ENCODE measurements at regions not wholly inside any gene's neighbourhood (a gene's known extent, or its start where the extent isn't known, plus 50 kb on each side); places are given as distances from the start of the nearest gene placed in this dataset.

DNA sequence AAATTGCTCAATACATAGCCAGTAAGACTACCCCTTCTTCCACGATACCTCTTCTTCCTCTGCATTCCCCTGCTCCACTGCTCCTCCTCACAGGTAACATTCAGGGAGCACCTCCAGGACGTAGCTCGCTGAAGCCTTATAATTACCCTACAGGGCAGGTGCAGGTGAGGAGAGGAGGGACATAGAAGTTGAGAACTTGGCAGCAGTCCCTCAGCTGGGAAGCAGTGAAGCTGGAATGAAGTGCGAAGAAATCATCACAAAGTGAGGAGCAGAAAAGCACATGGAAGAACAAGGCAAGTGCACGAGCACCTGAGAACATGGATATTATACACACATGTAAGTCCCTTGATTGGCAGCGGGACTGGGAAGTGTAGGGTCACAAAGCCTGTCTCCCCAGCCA, 118.2 kb downstream of the HSD17B3 start:
- DNase-seq: no peak

DNA sequence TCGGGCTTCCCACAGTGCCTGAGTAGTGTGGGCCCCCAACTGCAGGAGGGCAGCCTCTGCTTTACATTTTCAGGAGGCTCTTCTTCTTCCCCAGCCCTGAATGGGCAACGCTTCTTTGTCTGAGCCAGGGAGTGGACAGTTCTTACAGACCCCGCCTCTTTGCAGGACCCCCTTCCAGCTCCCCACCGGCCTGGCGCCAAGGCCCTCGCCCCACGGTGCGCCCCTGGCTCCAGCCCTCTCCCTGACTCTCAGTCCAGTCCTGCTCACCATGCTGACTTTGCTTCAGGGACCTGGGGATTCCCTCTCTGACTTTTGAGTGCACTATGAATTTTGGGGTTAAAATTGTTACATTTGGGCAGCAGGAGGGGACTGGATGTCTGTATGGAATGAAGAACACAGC, 123.8 kb downstream of the HSD17B3 start:
- DNase-seq: no peak

DNA sequence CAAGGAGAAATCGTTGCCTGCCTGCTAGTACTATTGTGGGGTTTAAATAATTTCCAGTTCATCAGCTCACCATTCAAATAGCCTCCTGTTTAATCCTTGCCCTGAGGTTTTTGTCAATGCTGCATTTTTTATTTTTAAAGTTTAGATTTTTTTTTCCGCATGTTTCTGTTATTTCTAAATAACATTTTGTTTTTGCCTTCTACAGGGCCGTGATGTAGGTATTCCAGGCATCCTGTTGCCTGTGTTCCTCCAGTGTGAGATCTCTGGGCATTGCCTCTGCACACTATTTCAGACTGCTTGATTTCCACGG, 124.3 kb downstream of the HSD17B3 start:
- DNase-seq: no peak

DNA sequence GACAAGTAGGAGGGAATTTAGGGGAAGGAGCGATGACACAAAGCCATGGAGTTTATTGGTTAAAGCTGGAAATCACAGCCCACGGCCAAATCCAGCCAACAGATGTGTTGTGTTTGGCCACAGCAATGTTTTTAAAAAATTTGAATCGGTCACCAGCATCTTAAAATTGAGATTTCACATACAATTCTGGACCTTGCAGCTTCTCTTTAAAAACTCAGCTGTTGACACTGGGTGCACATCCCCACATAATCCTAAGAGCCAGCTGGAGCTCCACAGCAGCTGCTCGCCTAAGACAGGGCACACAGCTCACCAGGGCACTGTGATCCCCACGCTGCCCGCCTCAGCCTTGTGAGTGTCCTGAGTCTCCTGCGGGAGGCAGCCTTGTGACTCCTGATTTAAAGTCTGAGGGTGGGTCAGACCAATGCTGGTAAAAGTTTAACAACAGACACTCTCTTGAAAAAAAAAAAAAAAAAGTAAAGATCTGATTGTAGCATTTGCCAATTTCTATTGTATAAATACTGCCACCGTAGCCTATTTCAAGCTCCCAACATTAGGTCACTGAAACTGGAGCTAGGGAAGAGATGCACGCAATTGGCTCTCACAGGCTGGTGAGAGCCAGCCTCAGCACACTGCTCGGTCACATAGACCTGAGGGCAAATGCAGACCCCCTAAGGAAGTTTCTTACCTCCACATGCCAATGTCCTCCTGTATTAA, 124.8 kb downstream of the HSD17B3 start:
- no peak for DNase-seq

DNA sequence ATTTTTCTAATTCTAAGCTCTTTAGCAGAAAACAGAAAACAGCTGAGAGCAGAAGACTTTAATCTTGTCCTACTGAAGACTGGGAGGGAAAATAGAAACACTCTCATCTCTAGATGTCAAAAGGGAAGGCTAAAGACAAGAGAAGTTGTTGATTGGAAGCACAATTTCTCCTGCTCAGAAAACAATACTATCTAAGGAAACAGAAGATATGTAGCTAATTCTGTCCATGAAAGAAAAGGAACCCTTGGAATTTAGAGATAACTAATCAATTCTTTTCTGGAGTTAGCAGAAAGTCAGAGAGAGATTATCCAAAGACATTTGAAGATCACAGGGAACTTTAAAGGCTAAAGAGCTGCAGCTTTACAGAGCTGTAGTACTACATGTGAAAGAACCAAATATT, 126.2 kb downstream of the HSD17B3 start:
- DNase-seq: no peak

DNA sequence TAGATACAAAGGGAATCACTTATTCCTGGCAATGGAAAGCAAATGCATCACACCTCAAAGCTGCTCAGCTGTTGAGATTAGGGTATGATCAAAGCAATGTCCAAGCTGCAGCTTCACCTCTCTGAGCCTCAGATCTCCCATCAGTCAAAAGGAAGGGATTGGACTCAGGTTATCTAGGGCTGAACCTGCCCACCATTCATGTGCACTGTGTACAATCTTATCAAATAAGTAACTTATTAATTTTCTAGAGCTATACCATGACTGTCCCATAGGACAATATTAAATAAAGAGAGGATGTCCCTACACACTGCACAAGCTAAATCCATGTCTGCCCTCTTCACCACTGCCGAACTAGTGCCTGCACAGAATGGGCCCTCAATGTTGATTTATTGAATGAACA, 127.0 kb downstream of the HSD17B3 start:
- DNase-seq: no peak

DNA sequence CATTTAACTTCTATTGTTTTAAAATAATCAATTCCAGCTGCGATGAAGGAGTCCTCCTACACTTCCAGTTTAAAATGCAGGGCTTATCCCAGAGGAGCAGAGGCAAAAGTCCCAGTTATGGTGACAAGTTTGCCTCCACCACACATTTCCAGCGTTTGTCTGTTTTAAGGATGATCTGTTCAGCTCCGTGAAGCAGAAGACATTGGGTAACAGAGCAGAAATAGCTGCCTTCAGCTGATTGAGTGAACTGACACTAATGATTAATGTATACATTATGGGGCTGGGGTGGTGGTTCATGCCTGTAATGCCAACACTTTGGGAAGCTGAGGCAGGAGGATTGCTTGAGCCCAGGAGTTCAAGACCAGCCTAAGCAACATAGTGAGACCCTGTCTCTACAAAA, 127.6 kb downstream of the HSD17B3 start:
- DNase-seq: no peak

DNA sequence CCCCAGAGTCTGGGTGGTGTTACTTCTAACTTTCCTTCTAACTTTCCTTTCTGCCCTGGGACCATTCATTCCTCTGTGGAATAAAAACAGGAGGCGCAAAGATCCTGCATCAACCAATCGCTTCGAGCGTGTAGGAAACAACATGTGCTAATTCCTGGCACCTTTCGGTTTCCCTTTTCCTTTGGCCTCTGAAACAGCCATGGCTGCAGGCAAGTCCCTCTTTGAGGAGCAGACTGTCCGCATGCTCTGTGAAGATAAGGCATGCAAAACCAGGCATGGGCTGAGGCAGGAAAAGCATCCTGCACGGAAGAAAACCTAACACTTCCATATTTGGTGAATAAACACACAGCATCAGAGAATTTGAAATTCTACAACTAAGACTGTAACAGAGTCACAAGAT, 128.3 kb downstream of the HSD17B3 start:
- no peak for DNase-seq

DNA sequence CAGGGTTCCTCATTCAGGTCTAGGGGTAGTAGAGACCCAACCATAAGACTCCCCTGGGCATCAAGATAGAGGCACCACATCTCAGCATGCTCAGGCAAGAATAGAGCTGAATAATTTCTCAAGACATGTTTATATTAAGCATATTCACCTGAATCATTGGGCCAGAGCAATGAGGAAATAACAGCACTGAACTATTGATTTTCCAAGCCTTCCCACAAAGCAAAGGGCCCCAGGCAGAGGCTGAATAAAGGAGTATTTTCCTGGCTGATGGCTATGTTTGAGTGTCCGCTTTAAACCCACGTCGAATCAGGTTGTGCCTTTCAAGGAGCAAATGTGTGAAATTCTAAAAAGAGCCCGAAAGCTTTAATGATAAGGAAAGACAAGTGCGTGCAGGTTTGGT, 129.2 kb downstream of the HSD17B3 start:
- DNase-seq: no peak

DNA sequence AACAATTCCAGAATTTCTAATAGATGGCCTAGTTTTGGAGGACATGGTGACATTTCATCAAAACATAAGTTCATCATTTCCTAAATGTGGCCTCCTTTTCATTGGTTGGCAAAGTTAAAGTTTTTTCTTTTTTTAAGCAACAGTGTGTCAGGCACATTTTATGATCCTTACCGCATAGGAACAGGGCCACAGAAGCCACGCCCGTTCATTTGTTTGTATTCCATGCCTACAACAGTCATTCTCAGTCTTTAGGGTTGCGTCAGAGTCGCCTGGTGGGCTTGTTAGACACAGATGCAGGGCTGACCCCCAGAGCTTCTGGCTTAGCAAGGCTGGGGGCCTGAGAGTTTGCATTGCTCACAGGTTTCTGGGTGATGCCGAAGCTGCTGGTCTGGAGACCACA, 130.2 kb downstream of the HSD17B3 start:
- DNase-seq: no peak

DNA sequence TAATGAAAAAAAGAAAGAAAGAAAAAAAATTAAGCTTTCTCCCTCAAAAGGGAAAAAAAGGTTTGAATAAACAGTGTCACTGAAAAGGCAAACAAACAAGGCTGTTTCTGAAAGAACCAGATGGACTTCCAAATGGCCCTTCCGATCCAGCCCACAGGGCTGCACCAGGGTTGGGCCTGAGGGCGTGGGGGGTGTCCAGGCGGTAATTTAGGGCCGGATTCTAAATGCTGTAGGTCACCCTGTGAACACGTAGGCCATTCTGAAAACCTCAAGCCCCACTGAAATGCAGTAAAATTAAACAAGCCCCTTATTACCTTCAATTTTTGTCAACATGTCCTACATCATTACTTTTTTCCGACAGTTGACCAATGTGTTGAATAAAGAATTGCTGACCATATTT, 132.1 kb downstream of the HSD17B3 start:
- DNase-seq: no peak

DNA sequence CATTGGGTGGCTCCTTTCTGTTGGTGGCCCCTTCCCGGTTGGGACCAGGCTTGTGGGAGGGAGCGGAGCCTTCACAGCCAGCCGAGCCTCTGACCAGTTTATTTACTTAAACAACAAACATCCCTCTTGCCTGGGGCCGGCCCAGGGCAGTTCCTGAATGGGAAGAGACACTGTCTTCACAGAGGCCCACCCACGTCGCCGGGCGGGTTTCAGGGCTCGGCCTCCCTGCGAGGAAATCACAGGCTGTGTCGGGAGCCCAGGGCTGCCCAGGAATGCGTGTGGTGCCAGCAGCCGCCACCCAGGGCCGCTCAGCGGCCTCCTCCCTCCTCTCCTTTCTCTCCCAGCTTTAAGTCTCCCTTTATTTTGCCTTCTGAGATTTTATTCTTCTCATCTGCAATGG, 132.5 kb downstream of the HSD17B3 start:
- DNase-seq: no peak

DNA sequence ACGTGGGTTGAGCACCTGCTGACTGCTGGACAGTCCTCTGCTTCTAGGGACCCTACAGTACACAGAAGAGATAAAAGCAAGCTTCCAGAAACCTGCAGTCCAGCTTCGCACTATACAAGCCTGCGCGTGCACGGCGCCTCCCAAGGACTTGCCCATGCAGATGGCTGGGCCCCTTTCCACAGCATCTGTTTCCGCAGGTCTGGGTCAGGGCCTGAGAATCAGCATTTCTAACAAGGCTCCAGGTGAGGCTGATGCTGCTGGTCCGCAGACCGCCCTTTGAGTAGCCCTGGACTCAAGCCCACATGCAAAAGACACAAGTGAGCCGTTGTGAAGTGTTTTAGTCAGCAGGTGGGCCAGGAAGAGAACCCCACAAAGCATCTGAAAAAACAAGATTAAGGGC, 133.1 kb downstream of the HSD17B3 start:
- no peak for DNase-seq

DNA sequence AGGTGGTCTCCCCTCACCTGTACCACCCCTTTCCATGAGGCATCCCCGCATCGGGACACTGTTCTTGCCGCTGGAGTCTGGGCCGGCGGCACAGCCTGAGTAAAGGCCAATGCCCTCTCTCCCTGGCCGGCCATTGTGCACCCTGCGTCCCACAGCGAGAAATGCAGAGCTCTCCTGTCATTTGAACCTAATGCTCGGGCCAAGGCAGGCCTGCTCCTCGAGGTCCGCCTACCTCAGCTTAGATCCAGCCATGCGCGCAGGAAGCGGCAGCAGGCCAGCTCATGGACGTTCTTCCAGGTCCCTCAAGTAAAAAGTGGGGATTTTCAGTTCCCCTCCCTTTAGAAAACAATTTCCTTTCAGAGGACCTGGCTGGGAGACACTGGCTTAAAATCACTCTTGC, 135.0 kb downstream of the HSD17B3 start:
- no peak for DNase-seq

DNA sequence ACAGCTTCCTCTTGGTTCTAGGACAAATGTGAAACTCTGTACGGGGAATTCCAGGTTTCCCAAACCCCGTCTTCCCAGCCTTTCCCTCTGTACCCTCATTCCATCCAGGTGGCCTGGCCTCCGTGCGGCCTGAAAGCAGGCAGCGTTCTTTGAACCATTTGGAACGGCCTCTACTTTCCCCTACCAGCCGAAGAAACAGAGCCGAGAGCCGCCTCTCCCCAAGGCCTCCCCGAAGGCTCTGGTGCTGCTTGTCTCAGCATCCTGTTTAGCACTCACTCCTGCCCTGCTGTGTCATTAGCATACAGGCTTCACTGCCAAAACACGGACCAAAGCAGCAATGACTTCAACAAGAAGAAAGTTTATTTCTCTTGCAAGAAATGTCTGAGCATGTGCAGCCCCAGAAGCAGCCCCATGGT, 137.7 kb downstream of the HSD17B3 start:
- no peak for DNase-seq

DNA sequence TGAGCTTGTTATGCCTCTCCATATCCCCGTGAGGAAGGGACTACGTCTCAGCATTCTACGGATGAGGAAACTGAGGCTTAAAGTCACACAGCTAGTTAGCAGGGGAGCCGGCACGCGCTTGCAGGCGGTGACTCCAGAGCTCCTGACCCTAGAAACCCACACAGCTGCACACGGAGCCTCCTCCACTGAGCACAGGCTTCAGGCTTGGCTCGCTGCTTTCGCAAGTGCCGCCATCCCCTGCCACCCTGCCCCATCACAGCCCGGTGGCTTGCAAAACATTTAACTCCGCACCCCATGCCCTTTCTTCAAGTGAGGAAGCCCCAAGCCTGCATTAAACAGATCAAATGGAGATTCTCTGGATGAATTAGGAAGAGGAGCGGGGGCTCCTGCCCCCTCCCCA, 138.3 kb downstream of the HSD17B3 start:
- DNase-seq: no peak

DNA sequence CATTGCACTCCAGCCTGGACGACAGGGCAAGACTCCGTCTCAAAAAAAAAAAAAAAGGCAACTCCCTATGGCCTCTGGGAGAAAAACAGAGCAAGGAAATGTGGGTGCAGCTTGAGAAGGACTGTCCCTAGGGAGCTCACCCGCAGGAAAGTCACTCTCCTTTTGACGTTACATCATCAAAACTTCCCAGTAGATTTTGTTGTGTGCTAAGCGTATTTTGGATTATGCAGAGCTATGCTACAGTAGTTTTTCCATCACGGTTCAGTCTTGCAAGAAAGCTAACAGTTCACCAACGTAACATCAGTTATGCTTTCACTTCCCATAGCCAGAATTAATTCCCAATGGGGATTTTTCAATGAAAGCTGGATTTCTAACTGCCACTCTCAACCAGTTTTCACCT, 138.8 kb downstream of the HSD17B3 start:
- no peak for DNase-seq

DNA sequence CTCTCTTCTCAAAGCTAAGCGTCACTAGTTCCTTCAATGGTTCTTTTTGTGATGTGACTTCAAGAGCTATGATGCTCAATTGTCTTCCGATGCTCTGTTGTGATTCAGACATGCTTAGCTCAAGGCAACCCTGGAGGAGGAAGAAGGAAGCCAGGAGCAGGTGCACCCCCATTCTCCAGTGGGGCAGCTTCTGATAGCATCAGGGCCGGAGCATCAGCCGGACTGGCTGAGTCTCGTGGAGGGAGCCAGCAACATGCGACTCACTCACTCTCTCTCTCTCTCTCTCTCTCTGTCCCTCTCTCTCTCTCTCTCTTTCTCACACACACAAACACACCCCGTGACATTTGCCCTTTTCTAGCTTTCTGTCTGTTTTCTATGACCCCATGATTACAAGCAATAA, 140.2 kb downstream of the HSD17B3 start:
- no peak for DNase-seq

DNA sequence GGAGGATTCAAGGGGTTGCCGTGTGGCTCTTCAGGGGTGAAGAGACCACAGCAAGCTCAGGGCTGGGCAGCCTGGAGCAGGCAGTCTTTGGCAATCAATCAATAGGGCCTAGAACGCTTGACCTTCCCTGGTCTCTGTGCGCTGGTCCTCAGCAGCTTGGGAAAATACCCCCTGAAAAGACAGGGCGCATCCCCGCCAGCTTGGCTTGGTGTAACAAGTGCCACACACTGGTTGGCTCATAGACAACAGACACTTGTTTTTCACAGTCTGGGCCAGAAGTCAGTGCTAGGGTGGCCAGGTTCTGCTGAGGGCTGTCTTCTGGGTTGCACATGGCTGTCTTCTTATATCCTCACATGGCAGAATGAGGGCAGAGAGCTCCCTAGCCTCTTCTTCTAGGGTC, 141.1 kb downstream of the HSD17B3 start:
- DNase-seq: no peak

DNA sequence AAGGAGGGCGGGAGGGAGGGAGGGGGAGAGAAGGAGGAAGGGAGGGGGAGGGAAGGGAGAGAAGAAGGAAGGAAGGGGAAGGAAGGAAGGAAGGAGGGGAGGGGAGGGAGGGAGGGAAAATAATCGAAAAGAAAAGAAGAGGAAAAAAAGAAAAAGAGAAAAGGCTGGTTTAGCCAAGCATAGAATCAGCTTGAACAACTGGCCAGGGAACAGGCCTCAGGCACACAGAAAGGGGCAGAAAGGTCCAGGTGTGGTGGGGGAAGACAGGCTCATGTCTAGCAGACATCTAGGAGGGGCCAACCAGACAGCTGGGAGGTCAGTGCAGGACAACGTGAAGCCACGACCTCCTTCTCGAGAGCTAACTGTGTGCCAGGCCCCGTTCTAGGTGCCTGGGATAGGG, 141.8 kb downstream of the HSD17B3 start:
- DNase-seq: no peak

DNA sequence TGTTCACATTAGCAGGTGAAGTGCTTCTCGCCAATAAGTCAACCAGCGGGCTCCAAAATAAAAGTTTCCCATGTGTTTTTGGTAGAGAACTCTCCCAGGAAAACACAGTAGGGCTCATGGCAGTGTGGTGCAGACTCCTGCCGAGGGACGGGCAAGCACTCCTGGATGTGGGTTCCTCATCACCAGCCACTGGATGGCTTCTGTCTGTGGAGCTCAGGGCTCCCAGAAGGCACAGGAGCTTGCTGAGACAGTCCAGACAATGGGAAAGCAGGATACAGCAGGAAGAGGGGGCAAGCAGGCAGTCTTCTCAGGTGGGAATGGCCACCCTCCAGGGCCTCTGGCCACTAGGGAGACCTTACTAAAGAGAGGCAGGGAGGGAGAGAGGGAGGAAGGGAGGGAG, 142.4 kb downstream of the HSD17B3 start:
- DNase-seq: no peak

DNA sequence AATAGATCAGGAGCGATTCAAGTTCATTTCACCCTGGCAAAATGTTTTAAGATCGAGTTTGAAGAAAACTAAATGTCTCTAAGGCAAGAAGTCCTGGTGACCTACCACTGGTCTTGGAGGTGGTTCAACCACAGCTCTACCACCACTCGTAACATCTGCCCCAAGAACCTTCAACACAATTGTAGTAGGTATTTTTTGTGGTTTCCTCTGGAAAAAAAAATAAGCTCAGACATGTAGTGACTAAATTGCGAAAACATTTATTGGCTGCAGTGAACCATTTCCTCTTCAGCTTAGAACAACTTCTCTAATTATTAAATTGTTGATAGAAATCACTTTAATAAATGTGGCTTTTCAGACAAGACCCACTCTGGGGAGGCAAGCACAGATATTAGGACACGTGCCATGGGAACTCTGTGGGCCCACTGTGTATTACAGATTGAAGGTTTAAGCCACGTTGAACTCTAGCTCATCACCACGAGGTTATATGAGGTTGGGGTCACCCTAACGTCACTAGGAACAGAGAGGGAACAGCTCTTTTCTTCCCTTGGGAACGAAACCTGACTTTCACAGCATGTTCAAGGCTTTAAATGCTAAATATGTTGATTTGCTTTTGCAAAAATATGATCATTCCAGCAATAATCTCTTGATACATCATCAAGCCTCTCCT, 142.9 kb downstream of the HSD17B3 start:
- no peak for DNase-seq

DNA sequence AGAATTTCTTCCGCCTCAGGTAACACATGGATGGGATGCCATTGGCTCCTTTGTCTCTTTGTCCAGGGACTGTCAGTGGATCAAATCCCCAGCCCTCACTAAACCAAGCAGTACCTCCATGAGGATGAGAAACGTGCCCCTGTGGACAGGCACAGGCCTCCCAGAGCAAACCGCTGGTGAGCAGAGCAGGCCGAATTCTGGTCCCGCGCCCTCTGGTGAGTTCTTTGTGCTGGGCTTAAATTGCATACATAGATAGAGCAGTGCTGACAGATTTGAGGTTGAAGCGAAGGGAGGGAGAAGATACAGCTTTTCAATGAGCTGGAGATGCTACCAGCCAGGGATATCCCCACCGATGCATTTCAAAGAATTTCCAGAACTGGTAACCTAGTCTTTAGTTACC, 143.8 kb downstream of the HSD17B3 start:
- no peak for DNase-seq

DNA sequence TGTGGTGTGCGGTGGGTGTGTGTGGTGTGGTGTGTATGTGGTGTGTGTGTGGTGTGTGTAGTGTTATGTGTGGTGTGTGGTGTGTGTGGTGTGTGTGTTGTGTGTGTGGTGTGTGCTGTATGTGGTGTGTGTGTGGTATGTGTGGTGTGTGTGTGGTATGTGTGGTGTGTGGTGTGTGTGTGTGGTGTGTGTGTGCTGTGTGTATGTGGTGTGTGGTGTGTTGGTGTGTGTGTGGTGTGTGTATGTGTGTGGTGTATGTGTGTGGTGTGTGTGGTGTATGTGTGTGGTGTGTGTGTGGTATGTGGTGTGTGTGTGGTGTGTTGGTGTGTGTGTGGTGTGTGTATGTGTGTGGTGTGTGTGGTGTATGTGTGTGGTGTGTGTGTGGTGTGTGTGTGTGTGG, 144.3 kb downstream of the HSD17B3 start:
- no peak for DNase-seq
